ENCODE measurements at regions not wholly inside any gene's neighbourhood (a gene's known extent, or its start where the extent isn't known, plus 50 kb on each side); places are given as distances from the start of the nearest gene placed in this dataset.

GRCh38 chr12:30203981-30204380 is 420.2 kb upstream of the TMTC1 start:
- FAIRE-seq (no peak), ATAC-seq (no peak), DNase-seq (no peak)
- Histone ChIP-seq H3K36me3 (no peaks in the 10 kb centered on the region), H3K9me3 (no peaks in the 10 kb centered on the region), H3K27ac (no peak overlapping the region), H3K4me3 (no peak overlapping the region), H3K4me1 (no peaks in the 10 kb centered on the region), H3K27me3 (peaks cover 0 to 4% (median 1%) of the 10 kb centered on the region in 4 donors)
- 66 to 79% methylated on average over 2 of the region's 2 CpGs for WGBS, 2 donors
- TF ChIP-seq, protein P1, sequence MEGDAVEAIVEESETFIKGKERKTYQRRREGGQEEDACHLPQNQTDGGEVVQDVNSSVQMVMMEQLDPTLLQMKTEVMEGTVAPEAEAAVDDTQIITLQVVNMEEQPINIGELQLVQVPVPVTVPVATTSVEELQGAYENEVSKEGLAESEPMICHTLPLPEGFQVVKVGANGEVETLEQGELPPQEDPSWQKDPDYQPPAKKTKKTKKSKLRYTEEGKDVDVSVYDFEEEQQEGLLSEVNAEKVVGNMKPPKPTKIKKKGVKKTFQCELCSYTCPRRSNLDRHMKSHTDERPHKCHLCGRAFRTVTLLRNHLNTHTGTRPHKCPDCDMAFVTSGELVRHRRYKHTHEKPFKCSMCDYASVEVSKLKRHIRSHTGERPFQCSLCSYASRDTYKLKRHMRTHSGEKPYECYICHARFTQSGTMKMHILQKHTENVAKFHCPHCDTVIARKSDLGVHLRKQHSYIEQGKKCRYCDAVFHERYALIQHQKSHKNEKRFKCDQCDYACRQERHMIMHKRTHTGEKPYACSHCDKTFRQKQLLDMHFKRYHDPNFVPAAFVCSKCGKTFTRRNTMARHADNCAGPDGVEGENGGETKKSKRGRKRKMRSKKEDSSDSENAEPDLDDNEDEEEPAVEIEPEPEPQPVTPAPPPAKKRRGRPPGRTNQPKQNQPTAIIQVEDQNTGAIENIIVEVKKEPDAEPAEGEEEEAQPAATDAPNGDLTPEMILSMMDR (IDR thresholded peaks at IDR 0.05) = no peak
- intact Hi-C loops (cut with DNase I) = no loop called here

GRCh38 chr12:30202521-30203254 is 418.9 kb upstream of the TMTC1 start:
- ATAC-seq (no peak), FAIRE-seq (no peak), DNase-seq (no peak)
- 21 to 22% methylated on average over 6 of the region's 6 CpGs for WGBS, 2 donors
- Histone ChIP-seq H3K27ac (no peak overlapping the region), H3K4me3 (no peak overlapping the region), H3K9me3 (no peaks in the 10 kb centered on the region), H3K27me3 (peaks cover 0 to 4% (median 1%) of the 10 kb centered on the region in 4 donors), H3K36me3 (no peaks in the 10 kb centered on the region), H3K4me1 (no peaks in the 10 kb centered on the region)
- intact Hi-C loops (cut with DNase I) = no loop called here
- TF ChIP-seq, protein P1 (IDR thresholded peaks at IDR 0.05) = no peak

- H3K4me3 ChIP-seq = peak overlapping the region in 1 of 4 donors; percentile 41
- peak in 3 of 6 donors; percentile 13 to 62 (median 49) for DNase-seq
- WGBS, 2 donors = 13 to 18% methylated on average over 41 to 54 of the region's 55 CpGs
- no peak overlapping the region for H3K27ac ChIP-seq
- intact Hi-C loops (cut with DNase I) = no loop called here
- ATAC-seq = peak; percentile 28 to 70 (median 58)
- no peak for FAIRE-seq
- peaks cover 0 to 4% (median 1%) of the 10 kb centered on the region in 4 donors for H3K27me3 ChIP-seq
- H3K9me3 ChIP-seq = no peaks in the 10 kb centered on the region
- TF ChIP-seq, protein P1 (IDR thresholded peaks at IDR 0.05) = no peak
- H3K36me3 ChIP-seq = no peaks in the 10 kb centered on the region
- no peaks in the 10 kb centered on the region for H3K4me1 ChIP-seq
Observed at GRCh38 chr12:30201301-30202160, 417.8 kb upstream of the TMTC1 start.

- ATAC-seq (peak in 3 of 4 donors; percentile 54 to 69 (median 60)), DNase-seq (peak in 3 of 6 donors; percentile 10 to 59 (median 40)), FAIRE-seq (no peak)
- Histone ChIP-seq H3K4me3 (peak overlapping the region in 1 of 4 donors; percentile 41), H3K27me3 (peaks cover 0 to 4% (median 1%) of the 10 kb centered on the region in 4 donors), H3K36me3 (no peaks in the 10 kb centered on the region), H3K27ac (no peak overlapping the region), H3K9me3 (no peaks in the 10 kb centered on the region), H3K4me1 (no peaks in the 10 kb centered on the region)
- TF ChIP-seq, protein P1 (IDR thresholded peaks at IDR 0.05) = no peak
- WGBS, 2 donors = 3 to 4% methylated on average over 19 to 23 of the region's 24 CpGs
- intact Hi-C loops (cut with DNase I) = no loop called here
Observed at GRCh38 chr12:30200864-30201263, 417.1 kb upstream of the TMTC1 start.
